Skeletal muscle tissue (tissue), 3 donors: ENCODE measurements at regions not wholly inside any gene's neighbourhood (a gene's known extent, or its start where the extent isn't known, plus 50 kb on each side); places are given as distances from the start of the nearest gene placed in this dataset.

Experiments used
- H3K27ac ChIP-seq: one replicate; pipeline ENCODE4 v1.7.0; 2013; ENCODE audit warnings: mild to moderate bottlenecking, low read depth, low read length, inconsistent platforms
- H3K27me3 ChIP-seq, 3 donors: one replicate each; pipeline ENCODE4 v1.7.0; 2013; ENCODE audit warnings: low read length in 3 of 3; ENCODE audit not compliant: control insufficient read depth in 3 of 3, insufficient read depth in 3 of 3
- H3K36me3 ChIP-seq, 3 donors: one replicate each; pipeline ENCODE4 v1.7.0; 2013; ENCODE audit warnings: low read length in 3 of 3; ENCODE audit not compliant: control insufficient read depth in 3 of 3, insufficient read depth in 3 of 3
- H3K4me1 ChIP-seq, 3 donors: one replicate each; pipeline ENCODE4 v1.7.0; 2013; ENCODE audit warnings: low read length in 3 of 3, mild to moderate bottlenecking in 3 of 3; ENCODE audit not compliant: control insufficient read depth in 3 of 3, insufficient read depth in 3 of 3
- H3K4me3 ChIP-seq, 3 donors: one replicate each; pipeline ENCODE4 v1.7.0; 2013; ENCODE audit warnings: low read length in 3 of 3
- H3K9ac ChIP-seq, 3 donors: one replicate each; pipeline ENCODE4 v1.7.0; 2013; ENCODE audit warnings: low read length in 3 of 3, mild to moderate bottlenecking in 3 of 3, moderate library complexity in 2 of 3, low read depth in 1 of 3
- H3K9me3 ChIP-seq, 3 donors: one replicate each; pipeline ENCODE4 v1.7.0; 2013; ENCODE audit warnings: low read length in 3 of 3; ENCODE audit not compliant: control insufficient read depth in 3 of 3
- donor health status: Osteomylitis.

DNA sequence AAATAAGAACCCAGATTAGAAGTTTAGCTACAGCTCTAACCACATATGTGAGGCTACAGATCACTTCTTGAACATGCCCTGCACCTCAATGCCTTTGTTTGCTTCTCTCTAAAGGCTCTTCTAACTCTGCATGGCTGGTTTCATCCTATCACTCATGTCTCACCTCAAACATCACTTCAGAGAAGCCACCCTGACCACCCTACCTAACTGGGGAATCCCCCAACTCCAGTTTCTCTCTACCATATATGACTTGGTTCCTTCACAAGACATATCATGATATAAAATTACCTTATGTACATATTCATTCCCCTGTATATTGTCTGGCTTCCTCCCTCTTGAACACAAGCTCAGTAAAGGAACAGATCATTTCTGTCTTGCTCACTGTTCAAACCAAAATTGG lies 250.2 kb upstream of the GRIP1 start:
- no peak overlapping the region for H3K27ac ChIP-seq
- no peaks in the 10 kb centered on the region for H3K27me3 ChIP-seq
- H3K4me3 ChIP-seq: no peak overlapping the region

GRCh38 chr12:66931091-66931490 lies 252.2 kb upstream of the GRIP1 start:
- no peak overlapping the region for H3K27ac ChIP-seq
- no peak overlapping the region for H3K9ac ChIP-seq
- no peaks in the 10 kb centered on the region for H3K27me3 ChIP-seq

More for the DNA sequence above, 250.2 kb upstream of the GRIP1 start:
- H3K9me3 ChIP-seq: no peaks in the 10 kb centered on the region
- no peaks in the 10 kb centered on the region for H3K4me1 ChIP-seq
- H3K9ac ChIP-seq: no peak overlapping the region
- no peaks in the 10 kb centered on the region for H3K36me3 ChIP-seq

DNA sequence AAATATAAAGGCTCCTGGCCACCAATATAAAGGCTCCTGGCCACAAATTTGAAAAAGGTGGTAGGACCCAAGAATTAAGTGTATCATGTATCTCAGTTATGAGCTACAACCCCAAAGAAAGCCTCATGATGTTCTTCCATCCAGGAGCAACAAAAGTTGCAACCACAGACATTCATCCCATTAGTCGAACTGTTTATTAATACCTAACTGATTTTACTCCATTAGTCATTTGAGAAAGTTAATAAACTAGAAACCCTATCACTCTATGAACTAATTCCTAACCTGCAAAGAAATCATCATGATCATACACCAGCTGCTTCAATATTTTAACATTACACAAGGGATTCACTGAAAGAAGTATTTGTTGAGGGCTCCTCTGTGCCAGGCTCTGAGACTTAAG lies 253.2 kb upstream of the GRIP1 start:
- Histone ChIP-seq H3K4me3 (no peak overlapping the region), H3K27ac (no peak overlapping the region), H3K4me1 (no peaks in the 10 kb centered on the region), H3K27me3 (no peaks in the 10 kb centered on the region), H3K9me3 (no peaks in the 10 kb centered on the region), H3K9ac (no peak overlapping the region), H3K36me3 (no peaks in the 10 kb centered on the region)

More at GRCh38 chr12:66931091-66931490, 252.2 kb upstream of the GRIP1 start:
- Histone ChIP-seq H3K4me1 (no peaks in the 10 kb centered on the region), H3K4me3 (no peak overlapping the region), H3K36me3 (no peaks in the 10 kb centered on the region), H3K9me3 (no peaks in the 10 kb centered on the region)

GRCh38 chr12:66934302-66935062 lies 255.6 kb upstream of the GRIP1 start:
- Histone ChIP-seq H3K9ac (no peak overlapping the region), H3K4me1 (no peaks in the 10 kb centered on the region), H3K27ac (no peak overlapping the region), H3K27me3 (no peaks in the 10 kb centered on the region), H3K36me3 (no peaks in the 10 kb centered on the region), H3K4me3 (no peak overlapping the region), H3K9me3 (no peaks in the 10 kb centered on the region)

DNA sequence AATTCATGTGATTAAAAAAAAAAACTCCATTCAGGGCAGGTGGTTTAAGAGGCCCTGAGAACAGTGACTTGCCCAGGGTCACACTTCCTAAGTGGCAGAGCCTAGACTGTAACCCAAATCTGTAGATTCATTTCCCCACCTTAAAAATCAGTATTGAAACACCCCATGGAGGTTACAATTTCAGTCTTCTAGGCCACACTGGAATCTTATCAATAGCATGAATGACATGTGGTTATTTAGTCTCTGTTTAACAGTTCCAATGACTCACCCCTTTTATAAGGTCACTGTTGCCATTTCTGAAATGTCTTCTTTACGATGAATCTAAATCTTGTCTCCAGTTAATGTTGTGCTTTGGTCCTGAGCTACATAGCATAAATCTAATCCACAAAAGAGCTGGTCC lies 262.3 kb upstream of the GRIP1 start:
- Histone ChIP-seq H3K4me1 (no peaks in the 10 kb centered on the region), H3K9me3 (no peaks in the 10 kb centered on the region), H3K36me3 (no peaks in the 10 kb centered on the region), H3K4me3 (no peak overlapping the region), H3K9ac (no peak overlapping the region), H3K27me3 (no peaks in the 10 kb centered on the region), H3K27ac (no peak overlapping the region)

DNA sequence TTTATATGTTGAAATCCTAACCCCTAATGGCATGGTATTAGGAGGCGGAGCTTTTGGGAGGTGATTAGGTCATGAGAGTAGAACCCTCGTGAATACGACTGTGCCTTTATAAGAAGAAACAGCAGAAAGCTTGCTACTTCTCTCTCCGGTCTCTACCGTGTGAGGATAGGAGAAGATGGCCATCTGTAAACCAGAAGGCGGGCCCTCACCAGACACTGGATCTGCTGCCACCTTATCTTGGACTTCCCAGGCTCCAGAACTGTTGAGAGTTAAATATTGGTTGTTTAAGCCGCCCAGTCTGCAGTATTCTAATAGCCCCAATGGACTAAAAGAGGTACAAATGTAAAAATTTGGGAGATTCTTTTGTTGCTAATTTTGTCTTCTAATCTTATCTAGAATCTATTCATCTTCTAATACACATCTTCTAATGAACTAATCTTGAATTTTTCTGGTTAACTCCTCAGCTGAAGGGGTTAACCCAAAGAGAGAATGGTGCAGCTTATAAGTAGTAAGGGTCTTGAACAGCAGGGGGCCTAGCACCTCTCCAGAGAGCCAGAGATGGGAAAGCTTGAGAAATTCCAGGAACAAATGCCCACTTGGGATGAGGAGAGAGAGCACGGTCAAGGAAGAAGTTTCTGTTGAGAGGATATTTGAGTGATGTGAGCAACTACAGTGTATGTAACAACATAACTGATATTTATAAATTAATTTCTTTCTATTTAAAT lies 264.0 kb upstream of the GRIP1 start:
- H3K9me3 ChIP-seq: no peaks in the 10 kb centered on the region

GRCh38 chr12:66944365-66944764 lies 265.5 kb upstream of the GRIP1 start:
- H3K27me3 ChIP-seq: no peaks in the 10 kb centered on the region
- H3K27ac ChIP-seq: no peak overlapping the region
- no peaks in the 10 kb centered on the region for H3K36me3 ChIP-seq

More for the DNA sequence above, 264.0 kb upstream of the GRIP1 start:
- H3K4me3 ChIP-seq: no peak overlapping the region
- H3K36me3 ChIP-seq: no peaks in the 10 kb centered on the region
- H3K27ac ChIP-seq: no peak overlapping the region
- H3K27me3 ChIP-seq: no peaks in the 10 kb centered on the region
- no peak overlapping the region for H3K9ac ChIP-seq
- H3K4me1 ChIP-seq: no peaks in the 10 kb centered on the region

GRCh38 chr12:66945189-66945817 lies 266.4 kb upstream of the GRIP1 start:
- H3K9ac ChIP-seq: no peak overlapping the region
- no peaks in the 10 kb centered on the region for H3K27me3 ChIP-seq
- H3K4me1 ChIP-seq: no peaks in the 10 kb centered on the region
- H3K4me3 ChIP-seq: no peak overlapping the region
- no peak overlapping the region for H3K27ac ChIP-seq
- H3K9me3 ChIP-seq: no peaks in the 10 kb centered on the region
- H3K36me3 ChIP-seq: no peaks in the 10 kb centered on the region

More at GRCh38 chr12:66944365-66944764, 265.5 kb upstream of the GRIP1 start:
- no peaks in the 10 kb centered on the region for H3K9me3 ChIP-seq
- H3K9ac ChIP-seq: no peak overlapping the region
- H3K4me3 ChIP-seq: no peak overlapping the region
- no peaks in the 10 kb centered on the region for H3K4me1 ChIP-seq

DNA sequence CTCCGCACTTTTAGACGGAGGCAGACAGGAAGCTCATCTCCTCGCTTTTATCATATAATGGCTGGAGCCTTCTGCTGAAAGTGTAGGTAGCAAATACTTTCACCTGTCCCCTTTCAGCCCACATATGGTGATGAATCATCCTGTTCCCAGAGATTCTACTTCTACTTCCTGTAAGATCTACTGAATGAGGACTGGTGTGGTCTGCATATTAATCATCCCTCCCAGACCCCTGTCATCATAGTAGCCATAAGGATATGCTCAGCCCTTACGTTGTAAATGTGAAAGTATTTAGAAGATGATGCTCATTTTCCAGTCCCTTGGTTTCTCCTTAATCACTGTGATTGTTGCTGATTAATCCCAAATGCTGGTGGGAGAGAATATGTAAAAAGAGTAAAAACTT lies 268.2 kb upstream of the GRIP1 start:
- Histone ChIP-seq H3K36me3 (no peaks in the 10 kb centered on the region), H3K9ac (no peak overlapping the region), H3K27ac (no peak overlapping the region), H3K4me3 (no peak overlapping the region), H3K4me1 (peaks cover 0 to 4% (median 0%) of the 10 kb centered on the region in 3 donors), H3K27me3 (no peaks in the 10 kb centered on the region), H3K9me3 (no peaks in the 10 kb centered on the region)

- no peak overlapping the region for H3K27ac ChIP-seq
- H3K9ac ChIP-seq: no peak overlapping the region
- H3K9me3 ChIP-seq: no peaks in the 10 kb centered on the region
- H3K4me1 ChIP-seq: peaks cover 0 to 4% (median 0%) of the 10 kb centered on the region in 3 donors
- no peak overlapping the region for H3K4me3 ChIP-seq
- H3K36me3 ChIP-seq: no peaks in the 10 kb centered on the region
- no peaks in the 10 kb centered on the region for H3K27me3 ChIP-seq
Measured at GRCh38 chr12:66952668-66953067, 273.8 kb upstream of the GRIP1 start.
